Fibroblast of lung (primary cell): ENCODE measurements at regions not wholly inside any gene's neighbourhood (a gene's known extent, or its start where the extent isn't known, plus 50 kb on each side); places are given as distances from the start of the nearest gene placed in this dataset.

Experiments used
- DNase-seq, 2 donors: peaks; one replicate each; pipeline versions ENCODE4 v3.0.0 to v3.0.0-alpha.2; 2010; ENCODE audit warnings: low read depth in 2 of 2
- H2AFZ ChIP-seq: 2 replicates; pipeline ENCODE4 v1.5.1; 2012; ENCODE audit warnings: low read length, control low read depth, inconsistent platforms
- H3K27ac ChIP-seq: 2 replicates; pipeline ENCODE4 v1.5.1; 2011; ENCODE audit warnings: low read length, control low read depth; ENCODE audit not compliant: insufficient read depth
- H3K27me3 ChIP-seq: 2 replicates; pipeline ENCODE4 v1.5.1; 2011; ENCODE audit warnings: mild to moderate bottlenecking, low read length; ENCODE audit not compliant: control insufficient read depth, insufficient read depth
- H3K36me3 ChIP-seq: 2 replicates; pipeline ENCODE4 v1.5.1; 2011; ENCODE audit warnings: low read length; ENCODE audit not compliant: control insufficient read depth, insufficient read depth
- H3K4me1 ChIP-seq: 2 replicates; pipeline ENCODE4 v1.5.1; 2011; ENCODE audit warnings: low read length; ENCODE audit not compliant: control insufficient read depth, insufficient read depth; ENCODE audit errors: extremely low read depth
- H3K4me2 ChIP-seq: 2 replicates; pipeline ENCODE4 v1.5.1; 2011; ENCODE audit warnings: low read length, control low read depth; ENCODE audit not compliant: insufficient read depth; ENCODE audit errors: extremely low read depth
- H3K4me3 ChIP-seq, 4 experiments: fragments of 200-600 bp in 1 of 4; sonication (generic) in 1 of 4; replicated peaks in 1 of 4; 2 replicates each; pipeline ENCODE4 v1.5.1; 2011 to 2016; ENCODE audit warnings: low read length in 4 of 4, low read depth in 3 of 4, mild to moderate bottlenecking in 3 of 4, control low read depth in 2 of 4, inconsistent platforms in 1 of 4, mixed read lengths in 1 of 4; ENCODE audit not compliant: insufficient read depth in 1 of 4; ENCODE audit errors: control extremely low read depth in 1 of 4
- H3K79me2 ChIP-seq: 2 replicates; pipeline ENCODE4 v1.5.1; 2012; ENCODE audit warnings: mild to moderate bottlenecking, low read length, inconsistent platforms; ENCODE audit not compliant: control insufficient read depth, insufficient read depth
- H3K9ac ChIP-seq: 2 replicates; pipeline ENCODE4 v1.5.1; 2011; ENCODE audit warnings: mild to moderate bottlenecking, low read length, control low read depth; ENCODE audit not compliant: insufficient read depth
- H3K9me3 ChIP-seq: 2 replicates; pipeline ENCODE4 v1.5.1; 2012; ENCODE audit warnings: low read depth, low read length; ENCODE audit not compliant: control insufficient read depth, insufficient read depth
- H4K20me1 ChIP-seq: 2 replicates; pipeline ENCODE4 v1.5.1; 2011; ENCODE audit warnings: low read length; ENCODE audit not compliant: control insufficient read depth, insufficient read depth; ENCODE audit errors: extremely low read depth
- CTCF ChIP-seq, 2 donors: IDR thresholded peaks in 1 of 2; conservative IDR thresholded peaks in 1 of 2; 1 replicate in 1 of 2; 2 replicates in 1 of 2; pipeline ENCODE4 v1.5.1; 2011 to 2012; ENCODE audit warnings: low read length in 2 of 2, control low read depth in 1 of 2, inconsistent platforms in 1 of 2, low read depth in 1 of 2, mild to moderate bottlenecking in 1 of 2
- EZH2 ChIP-seq: IDR thresholded peaks from 2 replicates; pipeline ENCODE4 v1.5.1; 2012; ENCODE audit warnings: low read length, control low read depth, mild to moderate bottlenecking; ENCODE audit errors: missing control alignments

GRCh38 chr4:38609614-38610013 is 54.4 kb upstream of the KLF3 start:
- Histone ChIP-seq H3K27me3 (peaks cover 2% of the 10 kb centered on the region), H4K20me1 (no peaks in the 10 kb centered on the region), H3K27ac (no peak overlapping the region), H3K9ac (no peak overlapping the region), H3K4me1 (no peaks in the 10 kb centered on the region), H3K9me3 (no peaks in the 10 kb centered on the region), H2AFZ (no peak overlapping the region), H3K79me2 (no peaks in the 10 kb centered on the region), H3K36me3 (no peaks in the 10 kb centered on the region), H3K4me2 (no peak overlapping the region), H3K4me3 (no peak overlapping the region)
- DNase-seq: no peak
- no peak for TF ChIP-seq CTCF (conservative IDR thresholded peaks at IDR 0.05 in 1 of 2, IDR thresholded peaks at IDR 0.05 in 1 of 2; ENCODE audit: low read depth in 1 of 2, low read length in 2 of 2)
- TF ChIP-seq EZH2: no peak

GRCh38 chr4:38610521-38610920 is 53.5 kb upstream of the KLF3 start:
- no peak overlapping the region for H3K4me2 ChIP-seq
- H3K36me3 ChIP-seq: no peaks in the 10 kb centered on the region
- no peaks in the 10 kb centered on the region for H4K20me1 ChIP-seq
- H3K27ac ChIP-seq: no peak overlapping the region
- peaks cover 2% of the 10 kb centered on the region for H3K27me3 ChIP-seq
- H2AFZ ChIP-seq: no peak overlapping the region
- H3K79me2 ChIP-seq: no peaks in the 10 kb centered on the region
- H3K4me1 ChIP-seq: no peaks in the 10 kb centered on the region
- no peak overlapping the region for H3K9ac ChIP-seq
- H3K9me3 ChIP-seq: no peaks in the 10 kb centered on the region
- TF ChIP-seq EZH2: no peak
- DNase-seq: no peak
- H3K4me3 ChIP-seq: no peak overlapping the region

GRCh38 chr4:38610966-38611431 is 53.0 kb upstream of the KLF3 start:
- Histone ChIP-seq H2AFZ (peak overlapping the region; percentile 14), H3K4me2 (peak overlapping the region; percentile 17), H4K20me1 (no peaks in the 10 kb centered on the region), H3K79me2 (no peaks in the 10 kb centered on the region), H3K4me1 (no peaks in the 10 kb centered on the region), H3K9me3 (no peaks in the 10 kb centered on the region), H3K27ac (no peak overlapping the region), H3K4me3 (peak overlapping the region in 1 of 4 experiments; percentile 17), H3K36me3 (no peaks in the 10 kb centered on the region), H3K9ac (no peak overlapping the region), H3K27me3 (peaks cover 2% of the 10 kb centered on the region)
- no peak for DNase-seq
- TF ChIP-seq EZH2: no peak
- TF ChIP-seq CTCF (conservative IDR thresholded peaks at IDR 0.05 in 1 of 2, IDR thresholded peaks at IDR 0.05 in 1 of 2; ENCODE audit: low read depth in 1 of 2, low read length in 2 of 2): no peak
